ENCODE measurements at regions not wholly inside any gene's neighbourhood (a gene's known extent, or its start where the extent isn't known, plus 50 kb on each side); places are given as distances from the start of the nearest gene placed in this dataset.

- Histone ChIP-seq H3K27me3 (replicated peaks; ENCODE audit: control insufficient read depth, insufficient read depth, low read length) (no peaks in the 10 kb centered on the region), H3K4me3 (replicated peaks; ENCODE audit: low read depth, low read length) (no peak overlapping the region)
These were observed 167.5 kb downstream of the ETAA1 start for GRCh38 chr2:67564626-67565025.

GRCh38 chr2:67565262-67565661 is 168.1 kb downstream of the ETAA1 start:
- Histone ChIP-seq H3K4me3 (replicated peaks; ENCODE audit: low read depth, low read length) (no peak overlapping the region), H3K27me3 (replicated peaks; ENCODE audit: control insufficient read depth, insufficient read depth, low read length) (no peaks in the 10 kb centered on the region), H3K36me3 (ENCODE audit: control insufficient read depth, insufficient read depth, low read length) (no peaks in the 10 kb centered on the region)
- no peak for DNase-seq (ENCODE audit: extremely low read depth, insufficient read length)
- no peak for TF ChIP-seq CTCF (IDR thresholded peaks at IDR 0.05; ENCODE audit: insufficient read depth, low read length, poor library complexity, severe bottlenecking)

More at GRCh38 chr2:67564626-67565025, 167.5 kb downstream of the ETAA1 start:
- TF ChIP-seq CTCF (IDR thresholded peaks at IDR 0.05; ENCODE audit: insufficient read depth, low read length, poor library complexity, severe bottlenecking): no peak
- no peak for DNase-seq (ENCODE audit: extremely low read depth, insufficient read length)
- no peaks in the 10 kb centered on the region for H3K36me3 ChIP-seq (ENCODE audit: control insufficient read depth, insufficient read depth, low read length)

- Histone ChIP-seq H3K36me3 (ENCODE audit: control insufficient read depth, insufficient read depth, low read length) (no peaks in the 10 kb centered on the region), H3K27me3 (replicated peaks; ENCODE audit: control insufficient read depth, insufficient read depth, low read length) (no peaks in the 10 kb centered on the region), H3K4me3 (replicated peaks; ENCODE audit: low read depth, low read length) (no peak overlapping the region)
- no peak for DNase-seq (ENCODE audit: extremely low read depth, insufficient read length)
- no peak for TF ChIP-seq CTCF (IDR thresholded peaks at IDR 0.05; ENCODE audit: insufficient read depth, low read length, poor library complexity, severe bottlenecking)
These were observed 168.6 kb downstream of the ETAA1 start for GRCh38 chr2:67565761-67566160.

- no peak overlapping the region for H3K4me3 ChIP-seq (replicated peaks; ENCODE audit: low read depth, low read length)
- no peaks in the 10 kb centered on the region for H3K36me3 ChIP-seq (ENCODE audit: control insufficient read depth, insufficient read depth, low read length)
- H3K27me3 ChIP-seq (replicated peaks; ENCODE audit: control insufficient read depth, insufficient read depth, low read length): no peaks in the 10 kb centered on the region
- no peak for TF ChIP-seq CTCF (IDR thresholded peaks at IDR 0.05; ENCODE audit: insufficient read depth, low read length, poor library complexity, severe bottlenecking)
- no peak for DNase-seq (ENCODE audit: extremely low read depth, insufficient read length)
These were observed 169.2 kb downstream of the ETAA1 start for GRCh38 chr2:67566285-67566684.

GRCh38 chr2:67566958-67567635 is 170.0 kb downstream of the ETAA1 start:
- Histone ChIP-seq H3K36me3 (ENCODE audit: control insufficient read depth, insufficient read depth, low read length) (no peaks in the 10 kb centered on the region), H3K4me3 (replicated peaks; ENCODE audit: low read depth, low read length) (no peak overlapping the region), H3K27me3 (replicated peaks; ENCODE audit: control insufficient read depth, insufficient read depth, low read length) (no peaks in the 10 kb centered on the region)
- no peak for TF ChIP-seq CTCF (IDR thresholded peaks at IDR 0.05; ENCODE audit: insufficient read depth, low read length, poor library complexity, severe bottlenecking)
- DNase-seq (ENCODE audit: extremely low read depth, insufficient read length): no peak

- Histone ChIP-seq H3K4me3 (replicated peaks; ENCODE audit: low read depth, low read length) (no peak overlapping the region), H3K36me3 (ENCODE audit: control insufficient read depth, insufficient read depth, low read length) (no peaks in the 10 kb centered on the region), H3K27me3 (replicated peaks; ENCODE audit: control insufficient read depth, insufficient read depth, low read length) (no peaks in the 10 kb centered on the region)
- no peak for TF ChIP-seq CTCF (IDR thresholded peaks at IDR 0.05; ENCODE audit: insufficient read depth, low read length, poor library complexity, severe bottlenecking)
- no peak for DNase-seq (ENCODE audit: extremely low read depth, insufficient read length)
These were observed 170.8 kb downstream of the ETAA1 start for GRCh38 chr2:67567886-67568285.
